H9 (cell line): ENCODE measurements at regions not wholly inside any gene's neighbourhood (a gene's known extent, or its start where the extent isn't known, plus 50 kb on each side); places are given as distances from the start of the nearest gene placed in this dataset.

Experiments
- DNase-seq: peaks from one replicate; pipeline ENCODE4 v3.0.0-alpha.2; 2017
- H2AFZ ChIP-seq: one replicate; pipeline ENCODE4 v1.6.1; 2013; ENCODE audit warnings: mild to moderate bottlenecking, low read length, control low read depth, moderate library complexity
- H2AK5ac ChIP-seq: 2 replicates; pipeline ENCODE4 v1.6.1; 2013; ENCODE audit warnings: low read length, control low read depth, mixed read lengths; ENCODE audit not compliant: insufficient read length
- H2BK120ac ChIP-seq: one replicate; pipeline ENCODE4 v1.6.1; 2013; ENCODE audit warnings: low read depth, mild to moderate bottlenecking, low read length, control low read depth, inconsistent platforms; ENCODE audit not compliant: poor library complexity, severe bottlenecking
- H2BK12ac ChIP-seq: 2 replicates; pipeline ENCODE4 v1.6.1; 2013; ENCODE audit warnings: low read length, control low read depth, mixed read lengths, low read depth; ENCODE audit not compliant: insufficient read length
- H2BK15ac ChIP-seq: 2 replicates; pipeline ENCODE4 v1.6.1; 2013; ENCODE audit warnings: low read depth, low read length, control low read depth
- H2BK20ac ChIP-seq: one replicate; pipeline ENCODE4 v1.6.1; 2013; ENCODE audit warnings: low read depth, mild to moderate bottlenecking, low read length, control low read depth, inconsistent platforms; ENCODE audit not compliant: poor library complexity, severe bottlenecking
- H2BK5ac ChIP-seq: 2 replicates; pipeline ENCODE4 v1.6.1; 2013; ENCODE audit warnings: low read length, control low read depth, mixed read lengths; ENCODE audit not compliant: insufficient read length
- H3K14ac ChIP-seq: 2 replicates; pipeline ENCODE4 v1.6.1; 2013; ENCODE audit warnings: low read length, control low read depth; ENCODE audit not compliant: insufficient read depth
- H3K18ac ChIP-seq: 2 replicates; pipeline ENCODE4 v1.6.1; 2013; ENCODE audit warnings: low read depth, mild to moderate bottlenecking, mixed read lengths, low read length, control low read depth; ENCODE audit not compliant: insufficient read length
- H3K23ac ChIP-seq: 2 replicates; pipeline ENCODE4 v1.6.1; 2013; ENCODE audit warnings: low read length, control low read depth, mixed read lengths, low read depth; ENCODE audit not compliant: insufficient read length
- H3K23me2 ChIP-seq: 2 replicates; pipeline ENCODE4 v1.6.1; 2013; ENCODE audit warnings: low read depth, mild to moderate bottlenecking, mixed read lengths, low read length, control low read depth; ENCODE audit not compliant: insufficient read length, poor library complexity, severe bottlenecking
- H3K27ac ChIP-seq: 2 replicates; pipeline ENCODE4 v1.5.1; 2013; ENCODE audit warnings: low read length, control low read depth, mixed read lengths, low read depth; ENCODE audit not compliant: insufficient read length
- H3K27me3 ChIP-seq: 2 replicates; pipeline ENCODE4 v1.6.1; 2013; ENCODE audit warnings: low read length, control low read depth, inconsistent platforms; ENCODE audit not compliant: insufficient read depth
- H3K4ac ChIP-seq: 2 replicates; pipeline ENCODE4 v1.6.1; 2013; ENCODE audit warnings: low read depth, mild to moderate bottlenecking, control low read depth, inconsistent platforms, low read length, moderate library complexity
- H3K4me1 ChIP-seq: 2 replicates; pipeline ENCODE4 v1.6.1; 2013; ENCODE audit warnings: low read length, control low read depth, inconsistent platforms; ENCODE audit not compliant: insufficient read depth
- H3K4me2 ChIP-seq: 2 replicates; pipeline ENCODE4 v1.6.1; 2013; ENCODE audit warnings: low read length, control low read depth, mixed read lengths; ENCODE audit not compliant: insufficient read length, insufficient read depth
- H3K56ac ChIP-seq: 2 replicates; pipeline ENCODE4 v1.6.1; 2013; ENCODE audit warnings: low read depth, mild to moderate bottlenecking, mixed read lengths, low read length, control low read depth; ENCODE audit not compliant: insufficient read length
- H3K79me1 ChIP-seq: 2 replicates; pipeline ENCODE4 v1.6.1; 2013; ENCODE audit warnings: low read depth, mild to moderate bottlenecking, moderate library complexity, low read length, control low read depth, inconsistent platforms; ENCODE audit not compliant: insufficient read depth, poor library complexity, severe bottlenecking
- H3K79me2 ChIP-seq: 2 replicates; pipeline ENCODE4 v1.6.1; 2013; ENCODE audit warnings: low read length, control low read depth, inconsistent platforms; ENCODE audit not compliant: insufficient read depth
- H3K9ac ChIP-seq: 2 replicates; pipeline ENCODE4 v1.6.1; 2013; ENCODE audit warnings: low read length, control low read depth, mixed read lengths; ENCODE audit not compliant: insufficient read length; ENCODE audit errors: extremely low read depth
- H3K9me3 ChIP-seq: one replicate; pipeline ENCODE4 v1.6.1; 2013; ENCODE audit warnings: low read depth, low read length, inconsistent platforms; ENCODE audit not compliant: control insufficient read depth
- H3T11ph ChIP-seq: one replicate; pipeline ENCODE4 v1.6.1; 2013; ENCODE audit warnings: mild to moderate bottlenecking, low read length, control low read depth, inconsistent platforms
- H4K20me1 ChIP-seq: one replicate; pipeline ENCODE4 v1.6.1; 2013; ENCODE audit not compliant: control insufficient read depth, insufficient read length, insufficient read depth
- H4K5ac ChIP-seq: 2 replicates; pipeline ENCODE4 v1.6.1; 2013; ENCODE audit warnings: low read depth, mild to moderate bottlenecking, mixed read lengths, low read length, control low read depth; ENCODE audit not compliant: insufficient read length
- H4K8ac ChIP-seq: replicated peaks from 2 replicates; pipeline ENCODE4 v1.6.1; 2013; ENCODE audit warnings: low read length, control low read depth, mixed read lengths, low read depth; ENCODE audit not compliant: insufficient read length
- H4K91ac ChIP-seq: 2 replicates; pipeline ENCODE4 v1.6.1; 2013; ENCODE audit warnings: low read depth, mild to moderate bottlenecking, moderate library complexity, mixed read lengths, low read length, control low read depth; ENCODE audit not compliant: insufficient read length
- H3K27ac Mint-ChIP-seq, 3 experiments: 2 replicates in 2 of 3; 3 replicates in 1 of 3; pipeline ENCODE4 v1.8.0; 2020 to 2021; ENCODE audit warnings: mixed read lengths in 3 of 3, mild to moderate bottlenecking in 1 of 3, moderate library complexity in 1 of 3
- H3K27me3 Mint-ChIP-seq: 2 replicates; pipeline ENCODE4 v1.8.0; 2021; ENCODE audit warnings: low read depth, mild to moderate bottlenecking, moderate library complexity, mixed read lengths
- H3K36me3 Mint-ChIP-seq, 3 experiments: 2 replicates in 2 of 3; 3 replicates in 1 of 3; pipeline ENCODE4 v1.8.0; 2020 to 2021; ENCODE audit warnings: low read depth in 3 of 3, mixed read lengths in 3 of 3; ENCODE audit not compliant: insufficient read depth in 1 of 3
- H3K4me1 Mint-ChIP-seq, 2 experiments: 2 replicates each; pipeline ENCODE4 v1.8.0; 2020; ENCODE audit warnings: mixed read lengths in 2 of 2
- H3K4me3 Mint-ChIP-seq, 2 experiments: 2 replicates in 1 of 2; 3 replicates in 1 of 2; pipeline ENCODE4 v1.8.0; 2020 to 2021; ENCODE audit warnings: mild to moderate bottlenecking in 2 of 2, mixed read lengths in 2 of 2, moderate library complexity in 1 of 2
- H3K9me3 Mint-ChIP-seq, 2 experiments: 2 replicates in 1 of 2; 3 replicates in 1 of 2; pipeline ENCODE4 v1.8.0; 2020; ENCODE audit warnings: mild to moderate bottlenecking in 2 of 2, mixed read lengths in 2 of 2, moderate library complexity in 1 of 2
- CTCF ChIP-seq: fragments of 200-600 bp; sonication (generic); conservative IDR thresholded peaks from 3 replicates; pipeline ENCODE4 v1.8.0; 2021; ENCODE audit warnings: antibody characterized with exemption, mild to moderate bottlenecking
- WGBS: extraction: QIAGEN DNeasy Blood & Tissue Kit; methylation state at CpG from one replicate; pipeline ENCODE4 v1.1.7; 2013; ENCODE audit warnings: missing lambda C conversion rate, low lambda C conversion rate, mixed read lengths; ENCODE audit not compliant: insufficient read length; ENCODE audit errors: extremely low coverage; 5-methylcytosine and 5-hydroxymethylcytosine counted together

GRCh38 chr13:42485272-42485671, 88.7 kb upstream of the TNFSF11 start:
- Mint-ChIP-seq H3K27me3 (no peaks in the 10 kb centered on the region), H3K4me1 (peaks cover 0 to 3% of the 10 kb centered on the region in 2 experiments; a peak in 1 of 4 replicates), H3K27ac (no peak overlapping the region), H3K4me3 (no peak overlapping the region), H3K9me3 (no peaks in the 10 kb centered on the region; a peak in 1 of 5 replicates), H3K36me3 (peaks cover 0 to 6% (median 0%) of the 10 kb centered on the region in 3 experiments; a peak in 1 of 7 replicates)
- no peak for TF ChIP-seq CTCF
- no peaks in the 10 kb centered on the region for H3K9me3 ChIP-seq
- H3K18ac ChIP-seq = no peak overlapping the region
- no peaks in the 10 kb centered on the region for H3K79me1 ChIP-seq
- WGBS = no CpG with 5 or more reads among the region's 2 CpGs
- no peak overlapping the region for H3K27ac ChIP-seq
- no peak for DNase-seq
- H2BK5ac ChIP-seq = no peak overlapping the region
- H3K23ac ChIP-seq = no peak overlapping the region
- H3K14ac ChIP-seq = no peak overlapping the region
- no peak overlapping the region for H4K5ac ChIP-seq
- no peaks in the 10 kb centered on the region for H3K79me2 ChIP-seq
- no peak overlapping the region for H2AFZ ChIP-seq
- no peak overlapping the region for H3T11ph ChIP-seq
- H2AK5ac ChIP-seq = no peak overlapping the region
- no peak overlapping the region for H2BK15ac ChIP-seq
- no peak overlapping the region for H3K4ac ChIP-seq
- H3K56ac ChIP-seq = no peak overlapping the region
- H4K8ac ChIP-seq = no peak overlapping the region
- no peaks in the 10 kb centered on the region for H3K4me1 ChIP-seq
- no peak overlapping the region for H3K9ac ChIP-seq
- H3K4me2 ChIP-seq = no peak overlapping the region
- no peak overlapping the region for H2BK20ac ChIP-seq
- H4K20me1 ChIP-seq = no peaks in the 10 kb centered on the region
- H3K23me2 ChIP-seq = no peaks in the 10 kb centered on the region
- H3K27me3 ChIP-seq = no peaks in the 10 kb centered on the region
- no peak overlapping the region for H4K91ac ChIP-seq
- H2BK120ac ChIP-seq = no peak overlapping the region
- H2BK12ac ChIP-seq = no peak overlapping the region
